ENCODE measurements at regions not wholly inside any gene's neighbourhood (a gene's known extent, or its start where the extent isn't known, plus 50 kb on each side); places are given as distances from the start of the nearest gene placed in this dataset.

DNA sequence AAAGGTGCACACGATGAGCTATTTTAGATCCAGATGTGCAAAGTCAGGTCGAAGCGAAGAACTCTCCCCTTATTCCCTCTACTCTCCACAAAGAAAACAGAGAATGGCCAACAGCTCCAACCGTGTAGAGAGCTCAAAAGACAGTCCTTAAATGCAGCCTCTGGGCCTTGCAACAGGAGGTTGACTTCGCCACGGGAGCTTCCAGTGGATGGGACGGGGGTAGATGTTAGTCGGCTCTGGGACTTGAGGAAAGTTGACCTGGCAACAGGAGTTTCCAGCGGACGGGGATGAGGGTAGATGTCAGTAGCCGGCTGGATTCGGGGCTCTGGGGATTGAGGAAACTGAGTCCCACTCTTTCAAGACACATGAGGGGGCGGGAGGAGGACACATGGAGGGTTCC lies 450.4 kb downstream of the BRD1 start:
- TF ChIP-seq POLR2AphosphoS5 (IDR thresholded peaks at IDR 0.05; ENCODE audit: borderline replicate concordance, low read depth, low read length) (no peak), EZH2 (IDR thresholded peaks at IDR 0.05) (no peak)
